Mesenchymal stem cell (in vitro differentiated cells and primary cell): ENCODE measurements at regions not wholly inside any gene's neighbourhood (a gene's known extent, or its start where the extent isn't known, plus 50 kb on each side); places are given as distances from the start of the nearest gene placed in this dataset.

Experiments
- DNase-seq: peaks from one replicate; pipeline ENCODE4 v3.0.0-alpha.2; 2013
- H2AFZ ChIP-seq: one replicate; pipeline ENCODE4 v1.6.1; 2013; ENCODE audit warnings: low read depth, mild to moderate bottlenecking, control low read depth, inconsistent platforms, low read length, moderate library complexity
- H2AK5ac ChIP-seq: 2 replicates; pipeline ENCODE4 v1.6.1; 2013; ENCODE audit warnings: low read length, moderate library complexity, mild to moderate bottlenecking, inconsistent platforms; ENCODE audit not compliant: severe bottlenecking
- H2BK120ac ChIP-seq: one replicate; pipeline ENCODE4 v1.6.1; 2013; ENCODE audit warnings: low read depth, mild to moderate bottlenecking, inconsistent platforms, low read length, moderate library complexity
- H2BK12ac ChIP-seq, 2 experiments: one replicate each; pipeline ENCODE4 v1.6.1; 2013; ENCODE audit warnings: inconsistent platforms in 2 of 2, low read length in 2 of 2, mild to moderate bottlenecking in 2 of 2, moderate library complexity in 2 of 2, control low read depth in 1 of 2
- H2BK15ac ChIP-seq: one replicate; pipeline ENCODE4 v1.6.1; 2013; ENCODE audit warnings: mild to moderate bottlenecking, low read depth, inconsistent platforms; ENCODE audit not compliant: poor library complexity, severe bottlenecking
- H2BK5ac ChIP-seq: 2 replicates; pipeline ENCODE4 v1.6.1; 2013; ENCODE audit warnings: low read depth, mild to moderate bottlenecking, low read length, control low read depth, inconsistent platforms; ENCODE audit not compliant: poor library complexity, severe bottlenecking
- H3K14ac ChIP-seq, 2 experiments: one replicate each; pipeline ENCODE4 v1.6.1; 2013; ENCODE audit warnings: inconsistent platforms in 2 of 2, low read length in 2 of 2, control low read depth in 1 of 2, mild to moderate bottlenecking in 1 of 2, moderate library complexity in 1 of 2
- H3K18ac ChIP-seq, 2 experiments: one replicate each; pipeline ENCODE4 v1.6.1; 2013; ENCODE audit warnings: inconsistent platforms in 2 of 2, low read length in 2 of 2, control low read depth in 1 of 2, low read depth in 1 of 2, mild to moderate bottlenecking in 1 of 2
- H3K23ac ChIP-seq, 2 experiments: one replicate each; pipeline ENCODE4 v1.6.1; 2013; ENCODE audit warnings: inconsistent platforms in 2 of 2, low read length in 2 of 2, mild to moderate bottlenecking in 2 of 2, moderate library complexity in 2 of 2, control low read depth in 1 of 2
- H3K27ac ChIP-seq: 2 replicates; pipeline ENCODE4 v1.5.1; 2013; ENCODE audit warnings: mild to moderate bottlenecking, moderate library complexity, low read length, control low read depth, inconsistent platforms; ENCODE audit not compliant: poor library complexity, severe bottlenecking
- H3K27me3 ChIP-seq, 2 experiments: 2 replicates each; pipeline versions ENCODE4 v1.6.1 to v1.7.0; 2013; ENCODE audit warnings: low read length in 2 of 2, mild to moderate bottlenecking in 2 of 2, moderate library complexity in 2 of 2, control low read depth in 1 of 2, inconsistent platforms in 1 of 2; ENCODE audit not compliant: control insufficient read depth in 1 of 2, insufficient read depth in 1 of 2
- H3K36me3 ChIP-seq, 2 experiments: 2 replicates each; pipeline versions ENCODE4 v1.6.1 to v1.7.0; 2013; ENCODE audit warnings: low read length in 2 of 2, control low read depth in 1 of 2, inconsistent platforms in 1 of 2, low read depth in 1 of 2, mild to moderate bottlenecking in 1 of 2; ENCODE audit not compliant: insufficient read depth in 2 of 2, control insufficient read depth in 1 of 2
- H3K4ac ChIP-seq, 2 experiments: one replicate each; pipeline ENCODE4 v1.6.1; 2013; ENCODE audit warnings: inconsistent platforms in 2 of 2, low read length in 2 of 2, mild to moderate bottlenecking in 2 of 2, moderate library complexity in 2 of 2, control low read depth in 1 of 2, low read depth in 1 of 2
- H3K4me1 ChIP-seq: 2 replicates; pipeline ENCODE4 v1.6.1; 2013; ENCODE audit warnings: low read depth, low read length, control low read depth; ENCODE audit not compliant: control insufficient read depth, insufficient read depth
- H3K4me2 ChIP-seq: 2 replicates; pipeline ENCODE4 v1.6.1; 2013; ENCODE audit warnings: low read length, mild to moderate bottlenecking, inconsistent platforms; ENCODE audit not compliant: poor library complexity, severe bottlenecking
- H3K4me3 ChIP-seq, 2 experiments: 2 replicates each; pipeline versions ENCODE4 v1.5.1 to v1.7.0; 2013; ENCODE audit warnings: low read length in 2 of 2, mild to moderate bottlenecking in 2 of 2, control low read depth in 1 of 2, low read depth in 1 of 2; ENCODE audit not compliant: insufficient read depth in 1 of 2
- H3K79me1 ChIP-seq: replicated peaks from 2 replicates; pipeline ENCODE4 v1.6.1; 2013; ENCODE audit warnings: mild to moderate bottlenecking, control low read depth, low read length, inconsistent platforms; ENCODE audit not compliant: poor library complexity, severe bottlenecking
- H3K9ac ChIP-seq: 2 replicates; pipeline ENCODE4 v1.7.0; 2013; ENCODE audit warnings: mild to moderate bottlenecking, low read length, moderate library complexity
- H3K9me3 ChIP-seq: 2 replicates; pipeline ENCODE4 v1.7.0; 2013; ENCODE audit warnings: mild to moderate bottlenecking, low read length; ENCODE audit not compliant: control insufficient read depth
- H4K8ac ChIP-seq: one replicate; pipeline ENCODE4 v1.6.1; 2013; ENCODE audit warnings: inconsistent platforms, mild to moderate bottlenecking, low read length, moderate library complexity
- H4K91ac ChIP-seq: one replicate; pipeline ENCODE4 v1.6.1; 2013; ENCODE audit warnings: mild to moderate bottlenecking, low read length, inconsistent platforms
- WGBS: methylation state at CpG from one replicate; pipeline ENCODE4 v1.1.7; 2013; ENCODE audit warnings: mixed read lengths; 5-methylcytosine and 5-hydroxymethylcytosine counted together

DNA sequence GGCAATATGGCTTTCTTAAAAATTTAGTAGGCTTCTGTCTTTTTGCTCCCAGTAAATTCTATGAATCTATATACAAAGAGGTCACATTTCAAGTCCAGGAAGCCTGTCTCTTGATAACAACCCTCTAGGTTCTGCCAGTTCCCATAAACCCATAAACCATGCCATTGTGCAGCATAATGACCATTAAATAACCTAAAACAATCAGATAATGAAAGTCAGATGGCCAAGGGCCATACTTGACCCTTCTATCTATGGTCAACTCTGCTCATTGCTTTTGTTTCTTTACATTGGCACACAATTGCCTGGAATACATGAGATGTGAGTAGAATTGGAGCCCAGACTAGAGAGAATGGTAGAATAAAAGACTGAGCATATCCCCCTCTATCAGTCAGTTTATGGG, 305.4 kb upstream of the KIF2A start:
- Histone ChIP-seq H2BK12ac (no peak overlapping the region), H3K9ac (no peak overlapping the region), H3K27me3 (peaks cover 6 to 7% of the 10 kb centered on the region in 2 experiments), H2BK15ac (no peak overlapping the region), H4K8ac (no peak overlapping the region), H3K4me2 (no peak overlapping the region), H2AK5ac (no peak overlapping the region), H3K4me3 (no peak overlapping the region), H3K36me3 (no peaks in the 10 kb centered on the region), H3K27ac (no peak overlapping the region), H2BK5ac (no peak overlapping the region), H3K79me1 (no peaks in the 10 kb centered on the region), H3K14ac (no peak overlapping the region), H2AFZ (no peak overlapping the region), H4K91ac (no peak overlapping the region), H3K9me3 (no peaks in the 10 kb centered on the region), H3K23ac (no peak overlapping the region), H3K18ac (no peak overlapping the region), H3K4ac (no peak overlapping the region), H2BK120ac (no peak overlapping the region), H3K4me1 (no peaks in the 10 kb centered on the region)
- DNase-seq, result no peak

DNA sequence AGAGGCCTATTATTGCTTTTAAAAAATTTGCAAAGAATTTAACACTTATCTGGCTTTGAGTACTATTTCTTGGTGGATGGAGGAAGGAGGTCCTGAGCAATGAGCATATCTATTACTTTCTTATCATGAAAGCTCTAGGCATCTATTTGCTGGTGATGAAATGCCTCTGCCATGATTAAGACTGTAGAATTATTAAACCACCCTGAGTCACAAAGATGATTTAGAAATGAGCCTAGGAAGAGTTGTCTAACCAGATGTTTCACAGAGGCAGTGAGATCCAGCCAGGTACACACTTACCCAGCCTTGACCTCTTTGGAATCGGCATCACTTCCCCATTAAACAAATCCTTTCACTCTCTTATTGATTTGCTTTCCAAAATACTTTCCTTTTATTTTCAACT, 304.4 kb upstream of the KIF2A start:
- no peak overlapping the region for H3K9ac ChIP-seq
- H3K79me1 ChIP-seq, result no peaks in the 10 kb centered on the region
- WGBS, result 89% methylated on average over 1 of the region's 1 CpG
- H2BK5ac ChIP-seq, result no peak overlapping the region
- H3K4me2 ChIP-seq, result no peak overlapping the region
- no peak overlapping the region for H3K4ac ChIP-seq
- no peak overlapping the region for H3K18ac ChIP-seq
- H3K4me1 ChIP-seq, result no peaks in the 10 kb centered on the region
- H3K36me3 ChIP-seq, result no peaks in the 10 kb centered on the region
- H3K9me3 ChIP-seq, result no peaks in the 10 kb centered on the region
- H3K27ac ChIP-seq, result no peak overlapping the region
- no peak for DNase-seq
- H2AK5ac ChIP-seq, result no peak overlapping the region
- H3K27me3 ChIP-seq, result peaks cover 6 to 9% of the 10 kb centered on the region in 2 experiments
- H2BK120ac ChIP-seq, result no peak overlapping the region
- H3K14ac ChIP-seq, result no peak overlapping the region
- H3K4me3 ChIP-seq, result peak overlapping the region in 1 of 2 experiments; percentile 7
- H4K8ac ChIP-seq, result no peak overlapping the region
- H3K23ac ChIP-seq, result no peak overlapping the region
- no peak overlapping the region for H4K91ac ChIP-seq
- no peak overlapping the region for H2BK15ac ChIP-seq
- H2BK12ac ChIP-seq, result no peak overlapping the region
- H2AFZ ChIP-seq, result no peak overlapping the region

DNA sequence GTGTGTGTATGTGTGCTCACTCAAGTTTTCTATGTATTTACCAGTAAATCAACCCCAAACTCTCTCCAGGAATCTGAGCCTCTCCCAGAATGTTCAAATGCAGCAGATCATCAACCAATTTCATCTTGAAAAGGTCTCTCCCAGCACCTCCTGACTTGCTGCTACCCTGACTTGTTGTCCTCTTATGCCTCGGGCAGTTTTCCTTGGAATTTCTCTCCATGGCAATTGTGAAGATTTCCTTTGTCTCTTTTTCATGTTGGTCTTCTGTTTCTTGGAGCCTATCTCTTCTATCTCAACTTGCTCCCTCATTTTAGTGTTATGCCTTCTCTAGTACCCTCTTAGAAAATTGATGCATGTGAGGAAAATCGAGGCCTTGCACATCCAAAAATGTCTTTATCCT, 303.6 kb upstream of the KIF2A start:
- DNase-seq, result no peak
- Histone ChIP-seq H3K9ac (no peak overlapping the region), H3K27me3 (peaks cover 6 to 9% of the 10 kb centered on the region in 2 experiments), H4K91ac (no peak overlapping the region), H3K4me1 (no peaks in the 10 kb centered on the region), H3K9me3 (no peaks in the 10 kb centered on the region), H2BK15ac (no peak overlapping the region), H3K4me2 (no peak overlapping the region), H3K4ac (no peak overlapping the region), H3K4me3 (no peak overlapping the region), H2AK5ac (no peak overlapping the region), H3K27ac (no peak overlapping the region), H3K79me1 (no peaks in the 10 kb centered on the region), H2BK120ac (no peak overlapping the region), H3K23ac (no peak overlapping the region), H2BK5ac (no peak overlapping the region), H3K18ac (no peak overlapping the region), H2AFZ (no peak overlapping the region), H3K14ac (no peak overlapping the region), H2BK12ac (no peak overlapping the region), H3K36me3 (no peaks in the 10 kb centered on the region), H4K8ac (no peak overlapping the region)
- 67% methylated on average over 1 of the region's 2 CpGs for WGBS

DNA sequence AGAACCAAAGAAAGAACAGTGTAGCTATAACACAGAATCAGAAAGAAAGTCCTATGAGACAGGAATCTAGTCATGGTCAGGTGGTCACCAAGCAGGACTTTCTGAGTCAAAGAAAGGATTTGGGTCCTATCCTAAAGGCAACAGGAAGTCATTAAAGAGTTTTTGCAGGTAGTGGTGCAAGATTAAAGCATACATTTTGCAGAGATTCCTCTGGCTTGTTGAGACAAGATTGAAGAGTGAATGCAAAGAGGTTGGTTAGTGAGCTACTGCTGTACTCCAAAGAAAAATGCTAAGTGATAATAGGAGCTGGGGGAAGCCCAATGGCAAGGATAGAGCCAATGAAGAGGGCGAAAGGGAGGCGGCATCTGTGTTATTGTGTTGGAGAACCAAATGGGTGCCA, 300.5 kb upstream of the KIF2A start:
- Histone ChIP-seq H3K14ac (no peak overlapping the region), H2BK15ac (no peak overlapping the region), H4K91ac (no peak overlapping the region), H3K4me1 (no peaks in the 10 kb centered on the region), H2AK5ac (no peak overlapping the region), H3K4ac (no peak overlapping the region), H4K8ac (no peak overlapping the region), H2AFZ (no peak overlapping the region), H3K4me3 (no peak overlapping the region), H3K79me1 (no peaks in the 10 kb centered on the region), H3K27me3 (peaks cover 9% of the 10 kb centered on the region in 2 experiments), H3K36me3 (no peaks in the 10 kb centered on the region), H2BK5ac (no peak overlapping the region), H3K18ac (no peak overlapping the region), H3K23ac (no peak overlapping the region), H2BK12ac (no peak overlapping the region), H3K9ac (no peak overlapping the region), H2BK120ac (no peak overlapping the region), H3K27ac (no peak overlapping the region), H3K4me2 (no peak overlapping the region), H3K9me3 (no peaks in the 10 kb centered on the region)
- no peak for DNase-seq
- WGBS, result 84% methylated on average over 2 of the region's 2 CpGs
